IPS DF 4.7 (cell line): ENCODE measurements at regions not wholly inside any gene's neighbourhood (a gene's known extent, or its start where the extent isn't known, plus 50 kb on each side); places are given as distances from the start of the nearest gene placed in this dataset.

Experiments
- DNase-seq: peaks from one replicate; pipeline ENCODE4 v3.0.0-alpha.2; 2013; ENCODE audit warnings: low spot score; ENCODE audit errors: extremely low read depth

DNA sequence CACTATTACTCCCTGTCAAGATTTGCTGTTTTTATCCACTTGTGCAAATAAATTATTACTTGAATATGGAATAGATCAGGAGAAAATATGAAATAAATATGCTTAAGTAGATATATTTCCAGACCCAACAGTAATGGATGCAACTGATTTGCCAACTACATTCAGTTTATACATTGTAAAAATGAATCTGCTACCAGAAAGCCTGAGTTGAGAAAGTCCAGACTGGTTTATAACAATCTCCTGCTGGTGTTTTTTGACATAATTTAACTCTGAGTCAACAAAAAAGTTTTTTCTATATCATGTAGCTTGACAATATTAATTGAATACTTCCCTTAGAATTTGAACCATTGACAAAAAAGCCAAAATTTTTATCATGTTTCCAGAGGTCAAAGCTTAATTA, 265.8 kb upstream of the SEMA3D start:
- no peak for DNase-seq

DNA sequence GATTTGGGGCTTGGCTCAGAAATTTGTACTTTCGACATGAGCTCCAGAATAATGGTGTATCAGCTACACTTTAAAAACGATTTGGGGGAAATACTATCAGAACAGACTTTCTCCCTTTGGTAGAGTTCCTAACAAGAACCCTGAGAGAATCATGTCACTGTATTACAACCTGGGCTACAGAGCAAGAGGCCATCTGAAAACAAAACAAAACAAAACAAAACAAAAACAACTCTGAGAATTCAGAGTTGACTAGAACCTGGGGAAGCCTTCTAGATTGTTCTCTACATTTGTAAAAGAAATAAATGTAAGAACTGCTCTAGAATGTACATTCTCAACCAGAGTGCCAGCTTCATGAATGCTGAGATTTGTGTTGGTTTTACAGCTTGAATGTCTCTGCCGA, 262.6 kb upstream of the SEMA3D start:
- DNase-seq: no peak

DNA sequence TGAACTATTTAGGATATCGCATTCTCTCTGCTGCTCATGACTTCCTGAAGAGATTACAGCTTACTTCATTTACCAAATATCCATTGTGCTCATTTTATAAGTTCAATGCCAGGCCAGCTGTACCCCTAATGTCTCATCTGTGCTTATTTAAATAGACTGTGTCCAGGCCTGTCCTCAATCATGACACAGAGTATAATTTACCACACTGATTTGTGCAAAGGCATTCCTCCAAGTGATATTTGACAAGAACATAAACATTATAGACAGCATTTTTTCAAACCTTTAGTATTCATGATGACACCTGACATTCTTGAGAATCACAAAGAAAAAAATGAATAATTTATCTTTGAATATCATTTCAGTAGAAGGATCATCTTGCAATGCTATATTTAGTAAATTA, 260.1 kb upstream of the SEMA3D start:
- no peak for DNase-seq

DNA sequence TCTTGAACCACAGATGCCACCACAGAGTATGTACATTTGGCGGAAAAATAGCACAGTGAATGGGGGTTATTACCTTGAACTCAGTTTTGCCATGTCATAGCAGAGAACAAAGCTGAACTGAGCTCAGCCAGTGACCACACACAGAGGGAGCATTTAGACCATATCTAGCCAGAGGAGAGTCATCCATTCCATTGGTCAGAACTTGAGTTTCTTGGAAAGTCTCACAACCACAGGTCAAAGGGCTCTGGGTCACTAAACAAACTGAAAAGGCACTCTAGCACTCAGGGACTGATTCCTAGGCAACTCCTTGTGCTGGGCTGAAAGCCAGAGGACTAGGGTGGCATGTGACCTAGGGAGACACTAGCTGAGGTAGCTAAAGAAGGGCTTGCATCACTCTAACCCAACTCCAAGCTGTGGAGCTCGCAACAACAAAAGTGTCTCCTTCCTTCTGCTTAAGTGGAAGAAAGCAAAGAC, 239.7 kb upstream of the SEMA3D start:
- no peak for DNase-seq

DNA sequence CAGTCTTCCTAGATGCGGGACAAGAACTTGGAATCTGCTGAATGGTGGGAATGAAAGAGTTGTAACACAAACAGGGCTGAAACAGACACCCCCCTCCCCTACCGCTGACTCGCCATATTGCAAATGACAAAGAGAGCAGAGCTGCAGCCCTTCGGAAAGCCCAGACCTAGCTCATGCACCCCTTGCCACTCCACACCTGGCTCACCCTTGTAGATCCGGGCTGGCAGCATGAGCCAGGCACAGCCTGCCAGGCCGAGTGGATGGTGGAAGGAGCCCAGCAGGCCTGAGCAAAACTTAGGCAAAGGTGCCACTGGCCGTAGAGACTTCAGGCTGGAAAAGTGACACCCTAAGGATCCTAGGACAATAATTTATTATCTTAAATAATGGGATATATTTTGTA, 237.4 kb upstream of the SEMA3D start:
- DNase-seq: no peak

DNA sequence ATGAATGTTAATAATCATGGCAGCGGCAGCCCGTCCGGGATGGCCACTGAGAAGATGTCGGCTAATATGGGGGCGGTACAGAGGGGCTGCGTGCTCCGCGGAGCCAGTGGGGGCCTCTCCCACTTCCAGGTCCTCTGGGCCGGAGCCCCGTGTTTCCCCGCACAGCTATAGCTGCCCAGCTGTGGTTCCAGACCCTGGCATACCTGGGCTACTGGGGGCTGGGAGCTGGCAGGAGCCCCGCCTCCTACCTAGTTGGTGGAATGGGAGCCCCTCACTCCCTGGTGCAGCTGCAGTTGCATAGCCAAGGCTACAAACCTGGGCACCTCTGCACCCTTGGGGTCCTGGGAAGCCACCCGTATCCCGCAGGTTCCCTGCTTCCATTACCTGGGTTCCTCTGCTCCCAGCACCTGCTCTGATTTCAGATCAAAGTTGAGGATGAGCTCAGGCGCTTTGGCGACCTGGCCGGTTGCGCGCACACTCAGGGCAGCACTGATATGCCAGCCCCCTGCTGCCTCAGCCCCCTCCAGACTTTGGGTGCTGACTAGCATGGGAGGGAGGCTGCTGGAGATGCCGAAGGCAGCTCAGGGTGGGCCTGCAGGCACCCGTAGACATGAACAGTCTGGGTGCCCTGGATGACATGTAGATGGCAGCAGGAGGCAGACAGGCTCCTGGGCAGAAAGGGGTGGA, 236.5 kb upstream of the SEMA3D start:
- no peak for DNase-seq

DNA sequence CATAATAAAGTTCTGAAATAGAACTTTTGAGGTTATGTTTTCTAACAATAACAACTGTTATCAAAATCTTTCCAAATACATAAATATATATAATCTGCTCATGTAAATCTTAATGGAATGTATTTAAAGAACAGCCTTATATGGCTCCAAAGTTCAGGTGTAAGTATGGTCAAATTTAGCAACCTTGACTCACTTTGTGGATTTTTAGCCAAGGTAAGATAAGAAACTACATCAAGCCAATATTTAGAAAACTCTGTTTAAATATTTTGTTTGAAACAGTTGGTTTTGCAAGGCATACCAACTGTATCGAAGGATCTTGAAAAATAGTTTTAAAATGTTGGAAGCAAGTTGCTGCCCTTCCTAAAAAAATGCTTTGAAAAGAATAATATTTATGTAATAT, 228.9 kb upstream of the SEMA3D start:
- DNase-seq: no peak

DNA sequence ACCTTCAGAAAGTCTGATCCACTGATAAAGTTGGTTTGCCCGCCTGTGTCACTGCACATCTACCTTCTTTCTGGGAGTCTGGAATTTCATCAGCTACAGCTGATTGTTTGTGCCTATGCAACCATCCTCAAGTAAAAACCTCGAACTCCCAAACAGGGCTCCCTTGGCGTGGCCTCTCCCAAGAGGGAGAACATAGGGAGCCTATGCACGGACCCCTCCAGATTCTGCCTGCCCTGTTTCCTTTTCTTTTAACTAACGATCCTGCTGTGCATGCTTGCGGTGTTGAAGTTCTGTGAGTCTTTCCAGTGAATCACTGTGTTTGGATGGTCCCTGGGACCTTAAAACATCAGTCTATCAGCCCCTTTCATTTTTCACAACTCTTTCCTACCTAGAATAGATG, 226.9 kb upstream of the SEMA3D start:
- no peak for DNase-seq

DNA sequence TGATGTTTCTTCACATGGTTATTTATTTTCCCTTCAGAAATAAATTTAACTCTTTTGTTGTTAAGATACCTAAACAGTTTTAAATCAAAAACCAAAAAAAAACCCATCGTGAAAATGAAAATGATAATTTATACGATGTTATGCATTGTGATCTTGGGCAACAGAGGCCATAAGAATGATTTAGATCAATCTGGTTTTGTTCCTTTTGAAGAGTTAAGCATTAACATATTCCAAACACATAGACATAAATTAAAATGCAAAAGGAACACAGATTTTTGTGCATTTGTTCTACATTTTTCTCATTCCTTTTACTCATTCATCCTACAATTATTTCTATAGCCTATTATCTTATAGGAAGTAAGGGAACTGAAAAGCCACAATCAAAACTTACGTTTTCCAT, 226.1 kb upstream of the SEMA3D start:
- DNase-seq: no peak

DNA sequence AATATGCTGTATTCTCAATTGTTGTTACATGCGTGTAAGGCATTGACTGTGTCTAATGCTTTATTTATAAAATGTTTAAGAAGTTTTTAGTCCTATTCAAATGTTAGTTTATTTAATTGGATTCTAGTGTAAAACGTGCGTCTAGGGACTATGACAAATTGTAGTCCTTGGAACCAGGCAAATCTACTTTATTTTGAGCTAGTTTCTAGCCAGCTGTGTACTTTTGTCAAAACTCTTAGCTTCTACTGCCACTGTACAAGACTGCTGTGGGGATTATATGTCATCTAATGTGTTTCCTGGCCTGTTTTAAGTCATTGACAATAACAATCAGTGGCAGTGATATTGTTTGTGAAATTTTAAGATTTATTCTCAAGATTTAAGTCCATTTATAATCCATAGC, 220.5 kb upstream of the SEMA3D start:
- DNase-seq: no peak

DNA sequence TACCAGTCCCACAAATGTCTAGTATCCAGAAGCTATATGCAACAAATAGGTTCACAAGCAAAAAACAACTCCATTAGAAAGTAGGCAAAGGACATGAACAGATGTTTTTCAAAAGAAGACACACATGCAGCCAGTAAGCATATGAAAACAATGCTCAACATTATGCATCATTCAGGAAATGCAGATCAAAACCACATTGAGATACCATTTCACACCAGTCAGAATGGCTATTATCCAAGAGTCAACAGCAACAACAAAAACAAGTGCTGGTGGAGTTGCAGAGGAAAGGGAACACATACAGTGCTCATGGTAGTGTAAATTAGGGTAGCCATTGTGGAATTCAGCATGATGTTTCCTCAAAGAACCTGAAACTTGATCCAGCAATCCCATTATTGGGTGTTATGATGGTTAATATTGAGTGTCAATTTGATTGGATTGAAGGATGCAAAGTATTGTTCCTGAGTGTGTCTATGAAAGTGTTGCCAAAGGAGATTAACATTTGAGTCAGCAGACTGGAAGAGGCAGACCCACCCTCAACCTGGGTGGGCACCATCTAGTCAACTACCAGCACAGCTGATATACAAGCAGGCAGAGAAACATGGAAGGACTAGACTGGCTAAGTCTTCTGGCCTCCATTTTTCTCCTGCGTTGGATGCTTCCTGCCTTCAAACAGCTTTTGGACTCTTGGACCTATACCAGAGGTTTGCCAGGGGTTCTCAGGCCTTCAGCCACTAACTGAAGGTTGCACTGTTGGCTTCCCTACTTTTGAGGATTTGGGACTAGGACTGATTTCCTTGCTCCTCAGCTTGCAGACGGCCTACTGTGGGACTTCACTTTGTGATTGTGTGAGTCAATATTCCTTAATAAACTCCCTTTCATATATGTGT, 218.4 kb upstream of the SEMA3D start:
- DNase-seq: no peak

DNA sequence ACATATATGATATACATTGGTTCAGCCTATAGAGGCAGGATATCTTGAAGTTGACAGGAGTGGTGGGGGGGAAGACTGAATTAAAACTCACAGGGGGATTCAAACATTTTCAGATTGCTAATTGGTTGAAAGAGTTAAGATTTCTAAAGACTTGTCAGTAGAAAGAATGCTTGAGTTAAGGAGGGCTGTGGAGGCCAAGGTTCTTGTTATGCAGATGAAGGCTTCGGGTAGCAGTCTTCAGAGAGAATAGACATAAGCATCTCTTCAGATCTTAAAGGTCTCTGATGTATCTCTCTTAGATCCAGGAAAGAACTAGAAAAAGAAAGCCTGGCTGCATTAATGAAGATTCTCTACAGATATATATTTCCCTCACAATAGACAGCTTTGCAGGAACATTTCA, 209.8 kb upstream of the SEMA3D start:
- DNase-seq: peak; percentile 33

DNA sequence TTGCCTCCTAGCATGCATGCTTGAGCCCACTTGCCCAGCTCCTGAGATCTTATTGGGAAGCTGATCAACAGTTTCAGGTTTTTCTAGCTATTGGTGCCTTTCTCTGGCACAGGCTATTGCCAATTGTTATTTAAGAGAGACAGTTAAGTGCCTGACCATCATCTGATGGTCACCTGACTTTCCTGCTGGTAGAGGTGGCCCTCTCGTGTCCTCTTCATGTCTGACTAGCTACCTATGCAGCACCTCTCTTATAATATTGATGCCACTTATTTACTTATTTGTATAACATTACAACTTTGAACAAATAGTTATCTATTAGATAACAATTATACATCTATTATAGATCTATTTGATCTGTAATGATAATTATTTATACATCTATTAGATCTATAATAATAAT, 205.9 kb upstream of the SEMA3D start:
- DNase-seq: no peak

DNA sequence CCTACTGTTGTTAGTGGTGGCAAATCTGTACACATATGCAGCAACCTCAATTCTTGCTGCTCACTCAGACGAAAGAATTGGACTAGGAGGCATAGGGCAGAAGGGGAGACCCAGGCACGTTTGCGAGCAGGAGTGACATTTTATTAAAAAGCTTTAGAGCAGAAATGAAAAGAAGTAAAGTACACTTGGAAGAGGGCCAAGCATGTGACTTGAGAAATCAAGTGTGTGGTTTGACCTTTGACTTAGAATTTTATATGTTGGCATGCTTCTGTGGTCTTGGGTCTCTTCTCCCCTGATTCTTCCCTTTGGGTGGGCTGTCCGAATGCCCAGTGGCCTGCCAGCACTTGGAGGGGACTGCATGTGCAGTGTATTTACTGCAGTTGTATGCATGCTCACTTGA, 205.5 kb upstream of the SEMA3D start:
- DNase-seq: no peak

DNA sequence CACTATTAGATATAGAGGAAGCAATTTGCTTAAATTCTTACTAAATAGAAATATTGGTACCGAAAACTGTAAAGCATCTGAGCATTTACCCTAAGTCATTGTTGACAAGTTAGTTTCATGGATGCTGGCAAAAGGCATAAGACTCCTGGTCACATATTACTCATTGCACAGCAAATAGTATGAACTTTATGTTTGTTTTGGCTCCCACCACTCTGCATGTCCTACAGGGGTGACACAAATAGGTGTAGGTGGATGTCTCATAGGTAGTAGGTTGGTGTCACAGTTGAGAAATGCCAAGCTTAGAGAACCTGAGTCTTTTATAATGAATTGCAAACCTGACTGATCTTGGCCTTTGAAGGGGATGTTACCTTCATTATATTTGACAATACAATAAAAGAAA, 199.6 kb upstream of the SEMA3D start:
- DNase-seq: no peak

DNA sequence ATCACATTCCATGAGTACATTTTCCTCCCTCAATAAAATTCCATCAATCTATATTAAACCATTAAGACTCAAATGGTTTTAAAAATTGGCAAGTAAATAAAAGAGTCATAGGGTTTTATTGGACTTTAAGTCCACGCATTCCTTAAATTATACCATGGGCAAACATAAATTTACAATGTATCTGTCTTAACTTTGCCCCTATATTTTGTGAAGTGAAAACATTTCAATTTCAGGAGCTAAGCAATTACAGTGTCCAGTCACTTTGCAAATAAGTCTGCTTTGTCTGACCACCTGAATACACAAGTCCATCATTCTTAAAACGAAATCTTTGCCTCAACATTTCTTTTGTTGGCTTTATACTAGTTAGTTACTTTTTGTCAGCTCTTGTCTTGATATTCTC, 197.5 kb upstream of the SEMA3D start:
- no peak for DNase-seq

DNA sequence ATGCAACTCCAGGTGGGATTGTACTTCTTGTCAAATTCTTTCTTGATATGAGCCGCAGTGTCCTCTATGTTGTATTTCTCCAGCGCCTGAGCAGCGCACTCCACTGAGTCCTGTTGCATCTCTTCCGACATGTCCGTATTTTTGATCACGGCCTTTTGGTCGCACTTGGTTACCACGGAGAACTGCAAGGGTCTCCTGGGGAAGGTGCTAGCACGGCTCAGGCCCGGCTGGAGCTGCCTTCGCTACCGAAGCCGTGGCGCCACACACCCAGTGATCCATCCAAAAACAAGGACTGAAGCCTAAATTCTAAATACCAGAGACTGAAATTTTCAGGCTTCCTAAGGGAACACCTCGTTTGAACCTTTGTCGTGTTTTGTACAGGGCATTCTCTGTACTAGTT, 194.4 kb upstream of the SEMA3D start:
- no peak for DNase-seq

DNA sequence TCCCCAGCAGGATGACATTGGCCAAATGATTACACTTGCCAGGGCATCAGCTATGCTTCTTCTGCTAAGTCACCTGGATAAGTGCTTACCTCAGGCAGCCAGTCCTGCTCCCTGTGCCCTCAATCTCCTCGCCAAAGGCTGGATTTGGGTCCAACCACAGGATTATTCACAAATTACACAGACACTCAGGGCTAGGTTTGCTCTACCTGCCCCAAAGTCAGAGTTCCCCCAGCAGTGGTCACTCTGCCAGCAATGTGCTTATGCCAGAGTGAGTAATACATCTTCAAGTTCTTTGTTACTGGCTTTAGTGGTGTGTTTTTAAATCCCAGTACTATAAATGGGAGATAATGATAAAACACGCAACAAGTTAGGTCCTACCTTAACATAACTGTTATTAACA, 189.7 kb upstream of the SEMA3D start:
- no peak for DNase-seq

DNA sequence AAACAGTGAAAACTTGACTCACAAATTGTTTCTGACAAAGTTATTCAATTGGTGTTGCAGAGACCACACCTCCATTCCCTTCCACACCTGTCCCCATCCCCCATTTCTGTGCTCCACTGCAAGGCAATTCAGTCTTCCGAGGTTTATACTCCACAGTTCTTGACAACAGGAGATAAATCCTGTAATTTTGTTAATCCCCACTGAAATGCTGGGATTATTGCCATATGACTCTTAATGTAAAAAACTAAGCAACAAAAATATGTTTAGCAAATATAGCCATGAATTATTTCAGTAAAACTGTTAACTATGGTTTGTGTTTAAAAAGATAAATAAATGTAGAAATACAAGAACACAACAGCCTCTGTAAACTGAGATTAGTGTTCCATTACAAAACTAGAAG, 170.1 kb upstream of the SEMA3D start:
- DNase-seq: no peak

DNA sequence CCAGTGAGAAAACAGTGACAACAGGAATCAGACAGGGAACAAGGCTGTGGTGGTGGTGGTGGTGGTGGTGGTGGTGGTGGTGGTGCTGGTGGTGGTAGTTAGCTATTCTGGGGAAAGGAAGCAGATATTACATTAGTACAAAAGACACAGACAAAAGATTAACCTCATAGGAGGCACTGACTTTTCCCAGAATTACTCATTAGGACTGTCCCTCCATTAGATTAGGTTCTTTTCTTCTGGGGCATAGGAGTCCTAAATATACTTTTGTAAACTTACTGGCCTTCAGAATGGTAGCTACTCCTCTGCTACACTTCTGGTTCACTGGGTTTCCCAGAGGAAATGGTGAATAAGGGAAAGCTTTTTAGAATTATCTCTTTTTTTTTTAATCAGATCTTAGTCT, 156.6 kb upstream of the SEMA3D start:
- DNase-seq: no peak

DNA sequence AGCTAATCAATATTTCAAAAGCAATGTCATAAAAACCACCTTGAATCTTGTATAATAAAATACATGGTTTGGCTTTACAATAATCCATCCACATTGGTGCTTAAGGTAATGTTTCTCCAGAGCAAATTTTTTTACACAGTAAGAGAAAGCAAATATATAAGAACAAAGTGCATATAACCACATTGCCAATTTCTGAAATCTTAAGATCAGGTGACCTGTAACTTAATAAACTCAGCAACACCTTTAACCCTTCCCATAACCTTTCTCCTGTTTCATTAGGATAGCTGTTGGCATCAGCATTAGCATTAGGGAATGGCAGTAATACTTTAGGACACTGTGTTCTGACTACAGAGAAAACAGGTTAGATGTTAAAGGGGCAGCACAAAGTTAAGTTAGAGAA, 155.9 kb upstream of the SEMA3D start:
- no peak for DNase-seq

DNA sequence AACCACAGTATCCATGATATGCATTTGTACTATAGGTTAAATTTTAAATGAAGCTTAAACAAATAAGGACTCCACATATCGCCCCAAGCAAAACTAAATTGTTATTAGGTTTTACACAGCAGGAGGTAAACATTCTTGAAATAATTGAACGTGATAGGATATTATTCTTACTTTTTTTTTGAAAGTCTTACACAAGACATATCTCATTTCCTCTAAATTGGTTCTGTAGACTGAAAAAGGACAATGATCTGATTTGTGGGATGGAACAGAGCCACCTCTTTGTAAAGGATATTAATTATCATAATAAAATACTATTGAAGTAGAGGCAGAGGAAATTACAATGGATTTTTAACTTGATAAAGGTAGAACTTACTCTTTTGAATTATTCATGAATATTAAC, 155.1 kb upstream of the SEMA3D start:
- no peak for DNase-seq

DNA sequence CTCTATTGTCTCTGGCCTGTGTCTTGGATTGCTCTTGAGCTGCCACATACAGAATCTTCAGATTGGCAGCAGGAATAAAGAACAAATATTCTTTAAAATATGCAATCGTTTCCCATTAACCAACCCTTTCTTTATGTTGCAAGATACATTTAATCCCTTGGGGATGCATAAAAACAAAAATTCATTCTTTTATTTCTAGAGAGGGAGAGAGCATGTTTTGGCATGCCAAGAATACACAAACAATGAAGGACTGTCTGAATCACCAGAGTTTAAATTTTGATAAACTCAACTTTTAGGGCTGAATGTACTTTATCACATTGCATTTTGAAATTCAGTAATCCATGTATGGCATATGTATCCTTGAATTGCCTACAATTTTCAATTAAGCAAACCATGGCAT, 154.3 kb upstream of the SEMA3D start:
- DNase-seq: no peak
